ENCODE measurements at regions not wholly inside any gene's neighbourhood (a gene's known extent, or its start where the extent isn't known, plus 50 kb on each side); places are given as distances from the start of the nearest gene placed in this dataset.

- TF ChIP-seq CTCF (conservative IDR thresholded peaks at IDR 0.05; ENCODE audit: low read depth, low read length) (no peak), BHLHE40 (IDR thresholded peaks at IDR 0.05; ENCODE audit: low read depth, low read length) (no peak), RFX5 (IDR thresholded peaks at IDR 0.05; ENCODE audit: low read depth, low read length) (no peak), POLR2A (IDR thresholded peaks at IDR 0.05; ENCODE audit: low read depth, low read length) (no peak), MXI1 (IDR thresholded peaks at IDR 0.05; ENCODE audit: borderline replicate concordance, low read depth, low read length) (no peak), RAD21 (IDR thresholded peaks at IDR 0.05; ENCODE audit: low read length) (no peak), SMC3 (IDR thresholded peaks at IDR 0.05; ENCODE audit: low read depth, low read length) (no peak), MAFK (IDR thresholded peaks at IDR 0.05; ENCODE audit: low read depth, low read length) (no peak), ELK1 (IDR thresholded peaks at IDR 0.05; ENCODE audit: borderline replicate concordance, low read depth, low read length) (no peak)
Measured at GRCh38 chr5:72673180-72673579, 143.3 kb upstream of the TNPO1 start.
